Testis (tissue), 2 donors: ENCODE measurements at regions not wholly inside any gene's neighbourhood (a gene's known extent, or its start where the extent isn't known, plus 50 kb on each side); places are given as distances from the start of the nearest gene placed in this dataset.
A peak's percentile ranks its signal among the peaks of the same experiment; 100 is the strongest.

ENCODE experiments used
- DNase-seq: peaks from one replicate; pipeline ENCODE4 v3.0.0-alpha.2; 2019
- H3K27ac ChIP-seq, 2 donors: fragments of 200-600 bp; sonication (generic); one replicate each; pipeline ENCODE4 v1.5.1; 2019
- H3K27me3 ChIP-seq: fragments of 200-600 bp; sonication (generic); one replicate; pipeline ENCODE4 v1.5.1; 2019
- H3K36me3 ChIP-seq: fragments of 200-600 bp; sonication (generic); one replicate; pipeline ENCODE4 v1.5.1; 2017; ENCODE audit warnings: low read depth; ENCODE audit errors: missing control alignments
- H3K4me1 ChIP-seq: fragments of 200-600 bp; sonication (generic); one replicate; pipeline ENCODE4 v1.5.1; 2019
- H3K4me3 ChIP-seq, 2 donors: fragments of 200-600 bp; sonication (generic); one replicate each; pipeline ENCODE4 v1.5.1; 2017 to 2019
- H3K9me3 ChIP-seq: fragments of 200-600 bp; sonication (generic); one replicate; pipeline ENCODE4 v1.5.1; 2017
- CTCF ChIP-seq, 3 experiments: fragments of 450-650 bp in 2 of 3; fragments of 200-600 bp in 1 of 3; sonication (generic) in 1 of 3; IDR thresholded peaks; one replicate each; pipeline ENCODE4 v1.5.1; 2016 to 2019; ENCODE audit warnings: antibody characterized with exemption in 3 of 3, mild to moderate bottlenecking in 2 of 3, moderate library complexity in 1 of 3
- POLR2A ChIP-seq: fragments of 450-650 bp; IDR thresholded peaks from one replicate; pipeline ENCODE4 v1.6.1; 2017; ENCODE audit warnings: antibody characterized with exemption, mild to moderate bottlenecking, moderate library complexity
- WGBS, 2 donors: methylation state at CpG; one replicate each; pipeline ENCODE4 v1.1.5; 2018; 5-methylcytosine and 5-hydroxymethylcytosine counted together
- intact Hi-C: fragments of 100-400 bp; cut with DNase I; formaldehyde crosslinking; loops from one replicate; pipeline ENCODE4 v1.15.1; 2023; ENCODE audit warnings: low total_unique reads

GRCh38 chr15:47934342-47934741, 186.4 kb upstream of the SLC24A5 start:
- intact Hi-C loops = no loop called here
- DNase-seq = no peak
- Histone ChIP-seq H3K4me3 (no peak overlapping the region), H3K9me3 (no peaks in the 10 kb centered on the region), H3K27ac (no peak overlapping the region), H3K4me1 (no peaks in the 10 kb centered on the region), H3K36me3 (no peaks in the 10 kb centered on the region), H3K27me3 (no peaks in the 10 kb centered on the region)
- TF ChIP-seq POLR2A = no peak
- no peak for TF ChIP-seq CTCF (IDR thresholded peaks at IDR 0.05)

GRCh38 chr15:47937834-47938233, 183.0 kb upstream of the SLC24A5 start:
- Histone ChIP-seq H3K9me3 (no peaks in the 10 kb centered on the region), H3K36me3 (no peaks in the 10 kb centered on the region), H3K27ac (no peak overlapping the region), H3K4me3 (no peak overlapping the region), H3K27me3 (no peaks in the 10 kb centered on the region), H3K4me1 (no peaks in the 10 kb centered on the region)
- no peak for DNase-seq
- TF ChIP-seq CTCF (IDR thresholded peaks at IDR 0.05) (no peak), POLR2A (no peak)
- intact Hi-C loops = no loop called here

- 74 to 84% methylated on average over 5 of the region's 5 CpGs for WGBS, 2 donors
- Histone ChIP-seq H3K27ac (no peak overlapping the region), H3K4me1 (no peaks in the 10 kb centered on the region), H3K27me3 (no peaks in the 10 kb centered on the region), H3K36me3 (no peaks in the 10 kb centered on the region), H3K9me3 (no peaks in the 10 kb centered on the region), H3K4me3 (no peak overlapping the region)
- intact Hi-C loops = no loop called here
- DNase-seq = no peak
- TF ChIP-seq POLR2A (no peak), CTCF (IDR thresholded peaks at IDR 0.05) (peak in 1 of 3 experiments; percentile 30)
Measured at GRCh38 chr15:47944637-47945288, 176.0 kb upstream of the SLC24A5 start.

- Histone ChIP-seq H3K4me1 (no peaks in the 10 kb centered on the region), H3K27ac (no peak overlapping the region), H3K4me3 (no peak overlapping the region), H3K36me3 (no peaks in the 10 kb centered on the region), H3K27me3 (no peaks in the 10 kb centered on the region), H3K9me3 (no peaks in the 10 kb centered on the region)
- 53 to 54% methylated on average over 6 of the region's 6 CpGs for WGBS, 2 donors
- intact Hi-C loops = no loop called here
- DNase-seq = no peak
- TF ChIP-seq POLR2A = no peak
- no peak for TF ChIP-seq CTCF (IDR thresholded peaks at IDR 0.05)
Measured at GRCh38 chr15:47945872-47946650, 174.7 kb upstream of the SLC24A5 start.

GRCh38 chr15:47949815-47950214, 171.0 kb upstream of the SLC24A5 start:
- Histone ChIP-seq H3K4me3 (no peak overlapping the region), H3K4me1 (no peaks in the 10 kb centered on the region), H3K9me3 (no peaks in the 10 kb centered on the region), H3K27ac (no peak overlapping the region), H3K36me3 (no peaks in the 10 kb centered on the region), H3K27me3 (no peaks in the 10 kb centered on the region)
- intact Hi-C loops = no loop called here
- WGBS, 2 donors = 84 to 89% methylated on average over 4 of the region's 4 CpGs
- TF ChIP-seq POLR2A (no peak), CTCF (IDR thresholded peaks at IDR 0.05) (no peak)
- no peak for DNase-seq
